GM23338 (cell line): ENCODE measurements at regions not wholly inside any gene's neighbourhood (a gene's known extent, or its start where the extent isn't known, plus 50 kb on each side); places are given as distances from the start of the nearest gene placed in this dataset.

Experiments
- ATAC-seq: fragments of 200-7000 bp; cut with Tn5 transposase; 3 replicates; pipeline ENCODE4 v1.9.1; 2020
- DNase-seq: peaks from one replicate; pipeline ENCODE4 v3.0.0-alpha.2; 2015; ENCODE audit warnings: low spot score
- H2AFZ ChIP-seq: fragments of 200-600 bp; sonication (generic); 2 replicates; pipeline ENCODE4 v1.8.0; 2016; ENCODE audit warnings: antibody characterized with exemption, mild to moderate bottlenecking, moderate library complexity
- H3F3A ChIP-seq: fragments of 200-600 bp; sonication (generic); replicated peaks from 2 replicates; pipeline ENCODE4 v1.8.0; 2017; ENCODE audit warnings: antibody characterized with exemption, mixed run types, low read depth
- H3K27ac ChIP-seq: fragments of 200-600 bp; sonication (generic); 2 replicates; pipeline ENCODE4 v1.6.1; 2016; ENCODE audit warnings: low read depth
- H3K27me3 ChIP-seq: fragments of 200-600 bp; sonication (generic); 2 replicates; pipeline ENCODE4 v1.8.0; 2016; ENCODE audit warnings: mild to moderate bottlenecking, mixed run types, moderate library complexity; ENCODE audit not compliant: insufficient read depth
- H3K36me3 ChIP-seq: fragments of 200-600 bp; sonication (generic); 2 replicates; pipeline ENCODE4 v1.8.0; 2016; ENCODE audit warnings: mild to moderate bottlenecking; ENCODE audit not compliant: insufficient read depth
- H3K4me1 ChIP-seq: fragments of 200-600 bp; sonication (generic); 2 replicates; pipeline ENCODE4 v1.8.0; 2016; ENCODE audit warnings: mild to moderate bottlenecking, moderate library complexity; ENCODE audit not compliant: insufficient read depth
- H3K4me2 ChIP-seq: fragments of 200-600 bp; sonication (generic); 2 replicates; pipeline ENCODE4 v1.7.1; 2017; ENCODE audit warnings: mixed run types
- H3K4me3 ChIP-seq: fragments of 200-600 bp; sonication (generic); 2 replicates; pipeline ENCODE4 v1.6.1; 2016; ENCODE audit warnings: mixed run types
- H3K79me2 ChIP-seq: fragments of 200-600 bp; sonication (generic); replicated peaks from 2 replicates; pipeline ENCODE4 v1.8.0; 2017; ENCODE audit warnings: mild to moderate bottlenecking; ENCODE audit not compliant: insufficient read depth
- H3K9me2 ChIP-seq: fragments of 200-600 bp; sonication (generic); 2 replicates; pipeline ENCODE4 v1.8.0; 2017; ENCODE audit not compliant: insufficient read depth
- H4K20me1 ChIP-seq: fragments of 200-600 bp; sonication (generic); replicated peaks from 2 replicates; pipeline ENCODE4 v1.8.0; 2017; ENCODE audit warnings: mild to moderate bottlenecking; ENCODE audit not compliant: insufficient read depth
- H3K27ac Mint-ChIP-seq: 2 replicates; pipeline ENCODE4 v1.8.0; 2020; ENCODE audit warnings: inconsistent platforms, mild to moderate bottlenecking, moderate library complexity, mixed read lengths
- H3K27me3 Mint-ChIP-seq: 3 replicates; pipeline ENCODE4 v1.8.0; 2022; ENCODE audit warnings: low read depth, mild to moderate bottlenecking, moderate library complexity, mixed read lengths, inconsistent platforms; ENCODE audit not compliant: insufficient read depth, poor library complexity
- H3K36me3 Mint-ChIP-seq: 3 replicates; pipeline ENCODE4 v1.8.0; 2021; ENCODE audit warnings: low read depth, mild to moderate bottlenecking, inconsistent platforms, moderate library complexity, mixed read lengths
- H3K4me1 Mint-ChIP-seq: 3 replicates; pipeline ENCODE4 v1.8.0; 2020; ENCODE audit warnings: mild to moderate bottlenecking, inconsistent platforms, mixed read lengths
- H3K4me3 Mint-ChIP-seq: 3 replicates; pipeline ENCODE4 v1.8.0; 2021; ENCODE audit warnings: moderate library complexity, mild to moderate bottlenecking, inconsistent platforms, mixed read lengths
- H3K9me3 Mint-ChIP-seq: 3 replicates; pipeline ENCODE4 v1.8.0; 2020; ENCODE audit warnings: moderate library complexity, mild to moderate bottlenecking, inconsistent platforms, mixed read lengths
- EZH2phosphoT487 ChIP-seq: fragments of 200-600 bp; sonication (generic); IDR thresholded peaks from one replicate; pipeline ENCODE4 v1.8.1; 2018; ENCODE audit warnings: antibody characterized with exemption; ENCODE audit not compliant: unreplicated experiment
- JUNB ChIP-seq: IDR thresholded peaks from one replicate; pipeline ENCODE4 v1.6.1; 2016; ENCODE audit warnings: antibody characterized with exemption; ENCODE audit not compliant: unreplicated experiment
- NANOG ChIP-seq: IDR thresholded peaks from 2 replicates; pipeline ENCODE4 v1.6.1; 2016; ENCODE audit warnings: antibody characterized with exemption, borderline replicate concordance
- POLR2AphosphoS5 ChIP-seq: IDR thresholded peaks from 2 replicates; pipeline ENCODE4 v1.6.1; 2016; ENCODE audit warnings: antibody characterized with exemption, low read depth
- ZNF114 ChIP-seq: fragments of 250-450 bp; sonication (Bioruptor Pico); IDR thresholded peaks from 2 replicates; pipeline ENCODE4 v1.5.0; 2020; ENCODE audit warnings: mild to moderate bottlenecking, moderate library complexity
- TF ChIP-seq, protein P1 (sequence below): fragments of 250-450 bp; sonication (Bioruptor Pico); IDR thresholded peaks from 2 replicates; pipeline ENCODE4 v1.5.0; 2020; ENCODE audit warnings: mild to moderate bottlenecking, moderate library complexity

DNA sequence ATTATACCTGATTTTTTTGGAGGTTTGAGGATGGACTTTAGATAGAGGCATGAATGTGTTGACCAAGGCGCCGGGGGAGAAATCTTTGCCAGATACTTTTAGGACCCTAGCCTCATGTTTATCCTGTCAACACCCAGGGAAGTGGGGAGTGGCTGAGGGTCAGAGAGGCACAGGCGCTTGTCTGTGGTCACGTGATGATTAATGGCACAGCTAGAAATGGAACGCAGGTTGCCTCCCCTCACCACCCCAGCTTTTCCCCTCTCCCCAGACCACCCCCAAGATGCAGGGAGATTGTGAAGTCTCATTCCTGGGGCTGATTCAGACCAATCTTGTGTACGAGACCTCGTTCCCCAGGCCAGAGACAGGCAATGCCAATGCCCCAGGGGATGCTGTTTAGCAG, 218.4 kb upstream of the LINGO1 start:
- Histone ChIP-seq H3K9me2 (no peaks in the 10 kb centered on the region; the same call in 1 of the 2 replicates), H3K4me1 (no peaks in the 10 kb centered on the region), H3K36me3 (no peaks in the 10 kb centered on the region), H3K27me3 (no peaks in the 10 kb centered on the region), H3K79me2 (no peaks in the 10 kb centered on the region), H3K27ac (no peak overlapping the region), H2AFZ (0 out of 2 replicates have a peak overlapping the region, but pooled peaks have one; percentile 32), H3F3A (no peaks in the 10 kb centered on the region), H3K4me2 (no peak overlapping the region), H4K20me1 (no peaks in the 10 kb centered on the region), H3K4me3 (no peak overlapping the region)
- peaks cover 5% of the 10 kb centered on the region; the same call in 1 of the 3 replicates for H3K4me1 Mint-ChIP-seq
- no peak for ATAC-seq
- no peak overlapping the region for H3K4me3 Mint-ChIP-seq
- DNase-seq = no peak
- TF ChIP-seq ZNF114 (CRISPR knock-in tag) (no peak), JUNB (no peak), POLR2AphosphoS5 (no peak), EZH2phosphoT487 (no peak)
- TF ChIP-seq, protein P1, sequence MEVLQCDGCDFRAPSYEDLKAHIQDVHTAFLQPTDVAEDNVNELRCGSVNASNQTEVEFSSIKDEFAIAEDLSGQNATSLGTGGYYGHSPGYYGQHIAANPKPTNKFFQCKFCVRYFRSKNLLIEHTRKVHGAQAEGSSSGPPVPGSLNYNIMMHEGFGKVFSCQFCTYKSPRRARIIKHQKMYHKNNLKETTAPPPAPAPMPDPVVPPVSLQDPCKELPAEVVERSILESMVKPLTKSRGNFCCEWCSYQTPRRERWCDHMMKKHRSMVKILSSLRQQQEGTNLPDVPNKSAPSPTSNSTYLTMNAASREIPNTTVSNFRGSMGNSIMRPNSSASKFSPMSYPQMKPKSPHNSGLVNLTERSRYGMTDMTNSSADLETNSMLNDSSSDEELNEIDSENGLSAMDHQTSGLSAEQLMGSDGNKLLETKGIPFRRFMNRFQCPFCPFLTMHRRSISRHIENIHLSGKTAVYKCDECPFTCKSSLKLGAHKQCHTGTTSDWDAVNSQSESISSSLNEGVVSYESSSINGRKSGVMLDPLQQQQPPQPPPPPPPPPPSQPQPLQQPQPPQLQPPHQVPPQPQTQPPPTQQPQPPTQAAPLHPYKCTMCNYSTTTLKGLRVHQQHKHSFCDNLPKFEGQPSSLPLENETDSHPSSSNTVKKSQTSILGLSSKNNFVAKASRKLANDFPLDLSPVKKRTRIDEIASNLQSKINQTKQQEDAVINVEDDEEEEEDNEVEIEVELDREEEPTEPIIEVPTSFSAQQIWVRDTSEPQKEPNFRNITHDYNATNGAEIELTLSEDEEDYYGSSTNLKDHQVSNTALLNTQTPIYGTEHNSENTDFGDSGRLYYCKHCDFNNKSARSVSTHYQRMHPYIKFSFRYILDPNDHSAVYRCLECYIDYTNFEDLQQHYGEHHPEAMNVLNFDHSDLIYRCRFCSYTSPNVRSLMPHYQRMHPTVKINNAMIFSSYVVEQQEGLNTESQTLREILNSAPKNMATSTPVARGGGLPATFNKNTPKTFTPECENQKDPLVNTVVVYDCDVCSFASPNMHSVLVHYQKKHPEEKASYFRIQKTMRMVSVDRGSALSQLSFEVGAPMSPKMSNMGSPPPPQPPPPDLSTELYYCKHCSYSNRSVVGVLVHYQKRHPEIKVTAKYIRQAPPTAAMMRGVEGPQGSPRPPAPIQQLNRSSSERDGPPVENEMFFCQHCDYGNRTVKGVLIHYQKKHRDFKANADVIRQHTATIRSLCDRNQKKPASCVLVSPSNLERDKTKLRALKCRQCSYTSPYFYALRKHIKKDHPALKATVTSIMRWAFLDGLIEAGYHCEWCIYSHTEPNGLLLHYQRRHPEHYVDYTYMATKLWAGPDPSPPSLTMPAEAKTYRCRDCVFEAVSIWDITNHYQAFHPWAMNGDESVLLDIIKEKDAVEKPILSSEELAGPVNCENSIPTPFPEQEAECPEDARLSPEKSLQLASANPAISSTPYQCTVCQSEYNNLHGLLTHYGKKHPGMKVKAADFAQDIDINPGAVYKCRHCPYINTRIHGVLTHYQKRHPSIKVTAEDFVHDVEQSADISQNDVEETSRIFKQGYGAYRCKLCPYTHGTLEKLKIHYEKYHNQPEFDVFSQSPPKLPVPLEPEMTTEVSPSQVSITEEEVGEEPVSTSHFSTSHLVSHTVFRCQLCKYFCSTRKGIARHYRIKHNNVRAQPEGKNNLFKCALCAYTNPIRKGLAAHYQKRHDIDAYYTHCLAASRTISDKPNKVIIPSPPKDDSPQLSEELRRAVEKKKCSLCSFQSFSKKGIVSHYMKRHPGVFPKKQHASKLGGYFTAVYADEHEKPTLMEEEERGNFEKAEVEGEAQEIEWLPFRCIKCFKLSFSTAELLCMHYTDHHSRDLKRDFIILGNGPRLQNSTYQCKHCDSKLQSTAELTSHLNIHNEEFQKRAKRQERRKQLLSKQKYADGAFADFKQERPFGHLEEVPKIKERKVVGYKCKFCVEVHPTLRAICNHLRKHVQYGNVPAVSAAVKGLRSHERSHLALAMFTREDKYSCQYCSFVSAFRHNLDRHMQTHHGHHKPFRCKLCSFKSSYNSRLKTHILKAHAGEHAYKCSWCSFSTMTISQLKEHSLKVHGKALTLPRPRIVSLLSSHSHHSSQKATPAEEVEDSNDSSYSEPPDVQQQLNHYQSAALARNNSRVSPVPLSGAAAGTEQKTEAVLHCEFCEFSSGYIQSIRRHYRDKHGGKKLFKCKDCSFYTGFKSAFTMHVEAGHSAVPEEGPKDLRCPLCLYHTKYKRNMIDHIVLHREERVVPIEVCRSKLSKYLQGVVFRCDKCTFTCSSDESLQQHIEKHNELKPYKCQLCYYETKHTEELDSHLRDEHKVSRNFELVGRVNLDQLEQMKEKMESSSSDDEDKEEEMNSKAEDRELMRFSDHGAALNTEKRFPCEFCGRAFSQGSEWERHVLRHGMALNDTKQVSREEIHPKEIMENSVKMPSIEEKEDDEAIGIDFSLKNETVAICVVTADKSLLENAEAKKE (CRISPR knock-in tag) = no peak
- peaks cover 12% of the 10 kb centered on the region for H3K9me3 Mint-ChIP-seq
- H3K36me3 Mint-ChIP-seq = peaks cover 3% of the 10 kb centered on the region; the same call in 1 of the 3 replicates
- H3K27ac Mint-ChIP-seq = no peak overlapping the region
- peaks cover 5% of the 10 kb centered on the region for H3K27me3 Mint-ChIP-seq

DNA sequence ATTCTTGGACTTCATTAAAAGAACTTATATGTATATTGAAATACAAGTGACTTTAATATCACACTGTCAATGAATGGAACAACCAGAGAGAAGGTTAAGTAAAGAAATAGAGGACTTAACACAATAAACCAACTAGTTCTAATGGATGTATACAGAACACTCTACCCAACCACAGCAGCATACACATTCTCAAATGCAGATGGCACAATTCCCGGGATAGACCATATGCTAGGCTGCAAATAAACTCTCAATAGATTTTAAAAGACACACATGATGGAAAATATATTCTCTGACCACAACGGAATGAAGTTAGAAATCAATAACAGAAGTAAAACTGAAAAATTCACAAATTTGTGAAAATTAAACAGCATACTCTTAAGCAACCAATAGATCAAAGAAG, 214.3 kb upstream of the LINGO1 start:
- Mint-ChIP-seq H3K4me1 (no peaks in the 10 kb centered on the region), H3K27ac (no peak overlapping the region), H3K4me3 (no peak overlapping the region), H3K27me3 (no peaks in the 10 kb centered on the region), H3K36me3 (peaks cover 18% of the 10 kb centered on the region), H3K9me3 (peaks cover 33% of the 10 kb centered on the region)
- Histone ChIP-seq H3K4me3 (no peak overlapping the region), H3K4me2 (no peak overlapping the region), H3F3A (no peaks in the 10 kb centered on the region), H3K27ac (no peak overlapping the region), H2AFZ (no peak overlapping the region), H4K20me1 (no peaks in the 10 kb centered on the region), H3K27me3 (no peaks in the 10 kb centered on the region), H3K79me2 (no peaks in the 10 kb centered on the region), H3K36me3 (peaks cover 3% of the 10 kb centered on the region; the same call in 1 of the 2 replicates), H3K9me2 (peaks cover 3% of the 10 kb centered on the region; the same call in 1 of the 2 replicates), H3K4me1 (no peaks in the 10 kb centered on the region)
- DNase-seq = no peak
- TF ChIP-seq NANOG = no peak
- ATAC-seq = no peak
